Endothelial cell of umbilical vein (primary cell): ENCODE measurements at regions not wholly inside any gene's neighbourhood (a gene's known extent, or its start where the extent isn't known, plus 50 kb on each side); places are given as distances from the start of the nearest gene placed in this dataset.

ENCODE experiments used
- BruUV-seq: library from RNA; stranded (reverse); fragments of 400-500 nt; replicated peaks from 2 replicates; lab custom pipeline; 2021; lab: Mats Ljungman, UMichigan
- CTCF ChIA-PET: fragments of 300-600, 350-600 bp; sonication (Branson Sonifier 250); formaldehyde crosslinking; loops from one replicate; lab custom pipeline; 2021; ENCODE audit warnings: antibody characterized with exemption, inconsistent platforms; lab: Charles Lee
- POLR2A ChIA-PET: fragments of 300-600, 350-600 bp; sonication (Branson Sonifier 250); formaldehyde crosslinking; loops from one replicate; lab custom pipeline; 2021; ENCODE audit warnings: antibody characterized with exemption, inconsistent platforms; lab: Charles Lee
- DNase-seq: peaks from one replicate; pipeline ENCODE4 v3.0.0-alpha.2; 2011; ENCODE audit warnings: low read depth, low spot score
- FAIRE-seq: peaks from 2 replicates; lab custom pipeline; 2011; peaks lifted over from hg19 to GRCh38; lab: Jason Lieb, UNC
- H2AFZ ChIP-seq: 2 replicates; pipeline ENCODE4 v1.6.0; 2012; ENCODE audit warnings: low read depth, low read length, control low read depth, inconsistent platforms
- H3K27ac ChIP-seq: 2 replicates; pipeline ENCODE4 v1.5.1; 2011; ENCODE audit warnings: low read depth, mild to moderate bottlenecking, control low read depth, low read length, moderate library complexity; ENCODE audit not compliant: insufficient read depth
- H3K27me3 ChIP-seq, 2 experiments: 2 replicates each; pipeline versions ENCODE4 v1.6.0 to v1.6.1; 2011; ENCODE audit warnings: low read length in 2 of 2, mixed read lengths in 1 of 2; ENCODE audit not compliant: control insufficient read depth in 2 of 2, insufficient read depth in 2 of 2
- H3K36me3 ChIP-seq, 2 experiments: 2 replicates in 1 of 2; 3 replicates in 1 of 2; pipeline ENCODE4 v1.5.1; 2011; ENCODE audit warnings: low read length in 2 of 2, mild to moderate bottlenecking in 1 of 2, moderate library complexity in 1 of 2; ENCODE audit not compliant: control insufficient read depth in 2 of 2, insufficient read depth in 2 of 2; ENCODE audit errors: extremely low read depth in 1 of 2
- H3K4me1 ChIP-seq: 3 replicates; pipeline ENCODE4 v1.5.1; 2011; ENCODE audit warnings: mild to moderate bottlenecking, low read length; ENCODE audit not compliant: control insufficient read depth, insufficient read depth; ENCODE audit errors: extremely low read depth
- H3K4me2 ChIP-seq: 2 replicates; pipeline ENCODE4 v1.6.1; 2011; ENCODE audit warnings: low read length, control low read depth, mixed read lengths; ENCODE audit not compliant: insufficient read depth
- H3K4me3 ChIP-seq, 3 experiments: fragments of 200-600 bp in 1 of 3; sonication (generic), shearing (Covaris generic) in 1 of 3; replicated peaks in 1 of 3; 2 replicates each; pipeline ENCODE4 v1.5.1; 2011 to 2016; ENCODE audit warnings: control low read depth in 3 of 3, low read length in 3 of 3, mild to moderate bottlenecking in 2 of 3, inconsistent platforms in 1 of 3, low read depth in 1 of 3, moderate library complexity in 1 of 3; ENCODE audit not compliant: insufficient read depth in 1 of 3
- H3K79me2 ChIP-seq: 2 replicates; pipeline ENCODE4 v1.6.0; 2012; ENCODE audit warnings: low read length, inconsistent platforms; ENCODE audit not compliant: control insufficient read depth, insufficient read depth
- H3K9ac ChIP-seq: replicated peaks from 2 replicates; pipeline ENCODE3; 2011; ENCODE audit warnings: low read length, control low read depth; ENCODE audit not compliant: insufficient read depth; ENCODE audit errors: extremely low read depth
- H3K9me1 ChIP-seq: replicated peaks from 3 replicates; pipeline ENCODE4 v1.6.0; 2011; ENCODE audit warnings: mild to moderate bottlenecking, low read length; ENCODE audit not compliant: control insufficient read depth, insufficient read depth; ENCODE audit errors: extremely low read depth
- H3K9me3 ChIP-seq: replicated peaks from 2 replicates; pipeline ENCODE4 v1.5.1; 2012; ENCODE audit warnings: low read length, inconsistent platforms; ENCODE audit not compliant: control insufficient read depth, insufficient read depth
- H4K20me1 ChIP-seq: replicated peaks from 2 replicates; pipeline ENCODE3; 2011; ENCODE audit warnings: mild to moderate bottlenecking, low read length; ENCODE audit not compliant: control insufficient read depth, insufficient read depth; ENCODE audit errors: extremely low read depth
- EZH2 ChIP-seq: IDR thresholded peaks from 2 replicates; pipeline ENCODE4 v1.6.1; 2012; ENCODE audit warnings: borderline replicate concordance, low read depth, mild to moderate bottlenecking, moderate library complexity, low read length, inconsistent platforms; ENCODE audit not compliant: severe bottlenecking
- FOS ChIP-seq: IDR thresholded peaks from 2 replicates; pipeline ENCODE4 v1.6.1; 2011; ENCODE audit warnings: mild to moderate bottlenecking, low read length, moderate library complexity, borderline replicate concordance; ENCODE audit not compliant: insufficient read depth
- GATA2 ChIP-seq: IDR thresholded peaks from 2 replicates; pipeline ENCODE4 v1.7.0; 2011; ENCODE audit warnings: low read depth, mild to moderate bottlenecking, moderate library complexity, mixed read lengths, low read length; ENCODE audit not compliant: insufficient read length, insufficient read depth
- JUN ChIP-seq: IDR thresholded peaks from 2 replicates; pipeline ENCODE4 v1.6.1; 2011; ENCODE audit warnings: borderline replicate concordance, low read depth; ENCODE audit not compliant: insufficient read length, insufficient read depth
- MYC ChIP-seq: IDR thresholded peaks from one replicate; pipeline ENCODE4 v1.6.1; 2011; ENCODE audit warnings: mild to moderate bottlenecking, low read depth, low read length
- POLR2A ChIP-seq: IDR thresholded peaks from 2 replicates; pipeline ENCODE4 v1.6.1; 2012; ENCODE audit warnings: low read depth, mild to moderate bottlenecking, control low read depth, low read length
- POLR2AphosphoS5 ChIP-seq: IDR thresholded peaks from 2 replicates; pipeline ENCODE4 v1.6.1; 2012; ENCODE audit warnings: low read depth, mild to moderate bottlenecking, control low read depth, low read length, moderate library complexity; ENCODE audit not compliant: insufficient read depth
- dilution Hi-C: fragments of 300-500 bp; cut with MboI; formaldehyde crosslinking; loops from one replicate; pipeline ENCODE4 v1.15.0; 2019; ENCODE audit warnings: low sequenced_read_pairs; ENCODE audit not compliant: extremely low pct_ligation_motif_present
- intact Hi-C: fragments of 100-400 bp; cut with micrococcal nuclease; formaldehyde crosslinking; loops from one replicate; pipeline ENCODE4 v1.10.0; 2022
- TF ChIP-seq, protein P1 (sequence below): IDR thresholded peaks from 2 replicates; pipeline ENCODE4 v1.6.1; 2011; ENCODE audit not compliant: insufficient read depth, insufficient read length
- TF ChIP-seq, protein P2 (sequence below), 2 donors: IDR thresholded peaks; 1 replicate in 1 of 2; 2 replicates in 1 of 2; pipeline ENCODE4 v1.5.1; 2011; ENCODE audit warnings: low read length in 2 of 2, mild to moderate bottlenecking in 2 of 2, moderate library complexity in 2 of 2, control low read depth in 1 of 2, inconsistent platforms in 1 of 2, low read depth in 1 of 2; ENCODE audit not compliant: insufficient read depth in 1 of 2; ENCODE audit errors: extremely low read depth in 1 of 2

DNA sequence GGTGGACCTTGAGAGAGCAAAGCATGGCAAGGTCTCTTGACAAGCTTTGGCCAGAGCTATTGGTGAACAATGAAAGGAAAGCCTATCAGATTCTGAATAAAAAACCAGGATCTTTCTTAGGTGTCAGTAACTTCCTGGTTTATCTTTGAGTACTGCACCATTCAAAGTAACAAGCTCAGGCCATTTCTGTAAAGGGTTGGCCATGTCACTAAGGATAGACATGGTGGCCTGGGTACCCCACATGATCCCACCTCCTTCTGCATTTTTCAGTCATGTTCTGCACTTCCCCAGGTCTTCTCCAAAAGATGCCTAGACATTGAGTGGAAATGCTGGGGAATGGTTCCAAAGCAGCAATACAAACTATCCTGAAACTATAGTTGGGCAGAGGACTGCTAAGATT is 242.0 kb downstream of the ARHGAP12 start:
- H3K9me1 ChIP-seq: no peaks in the 10 kb centered on the region
- no peak overlapping the region for H3K9ac ChIP-seq
- no TSS peak for BruUV-seq
- dilution Hi-C loops (no loop called here), intact Hi-C loops (no loop called here)
- no peaks in the 10 kb centered on the region for H3K36me3 ChIP-seq
- H3K9me3 ChIP-seq: peaks cover 4% of the 10 kb centered on the region
- no peak overlapping the region for H3K27ac ChIP-seq
- no peaks in the 10 kb centered on the region for H3K27me3 ChIP-seq
- ChIA-PET CTCF (no interaction called here), POLR2A (no interaction called here)
- no peaks in the 10 kb centered on the region for H3K79me2 ChIP-seq
- H3K4me1 ChIP-seq: no peaks in the 10 kb centered on the region
- H4K20me1 ChIP-seq: no peaks in the 10 kb centered on the region
- no peak overlapping the region for H3K4me2 ChIP-seq
- H2AFZ ChIP-seq: no peak overlapping the region
- H3K4me3 ChIP-seq: no peak overlapping the region
- DNase-seq: no peak
- no peak for FAIRE-seq
- TF ChIP-seq, protein P1, sequence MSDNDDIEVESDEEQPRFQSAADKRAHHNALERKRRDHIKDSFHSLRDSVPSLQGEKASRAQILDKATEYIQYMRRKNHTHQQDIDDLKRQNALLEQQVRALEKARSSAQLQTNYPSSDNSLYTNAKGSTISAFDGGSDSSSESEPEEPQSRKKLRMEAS: no peak
- TF ChIP-seq POLR2AphosphoS5: no peak
- TF ChIP-seq EZH2: no peak
- TF ChIP-seq FOS: no peak
- TF ChIP-seq, protein P2, sequence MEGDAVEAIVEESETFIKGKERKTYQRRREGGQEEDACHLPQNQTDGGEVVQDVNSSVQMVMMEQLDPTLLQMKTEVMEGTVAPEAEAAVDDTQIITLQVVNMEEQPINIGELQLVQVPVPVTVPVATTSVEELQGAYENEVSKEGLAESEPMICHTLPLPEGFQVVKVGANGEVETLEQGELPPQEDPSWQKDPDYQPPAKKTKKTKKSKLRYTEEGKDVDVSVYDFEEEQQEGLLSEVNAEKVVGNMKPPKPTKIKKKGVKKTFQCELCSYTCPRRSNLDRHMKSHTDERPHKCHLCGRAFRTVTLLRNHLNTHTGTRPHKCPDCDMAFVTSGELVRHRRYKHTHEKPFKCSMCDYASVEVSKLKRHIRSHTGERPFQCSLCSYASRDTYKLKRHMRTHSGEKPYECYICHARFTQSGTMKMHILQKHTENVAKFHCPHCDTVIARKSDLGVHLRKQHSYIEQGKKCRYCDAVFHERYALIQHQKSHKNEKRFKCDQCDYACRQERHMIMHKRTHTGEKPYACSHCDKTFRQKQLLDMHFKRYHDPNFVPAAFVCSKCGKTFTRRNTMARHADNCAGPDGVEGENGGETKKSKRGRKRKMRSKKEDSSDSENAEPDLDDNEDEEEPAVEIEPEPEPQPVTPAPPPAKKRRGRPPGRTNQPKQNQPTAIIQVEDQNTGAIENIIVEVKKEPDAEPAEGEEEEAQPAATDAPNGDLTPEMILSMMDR (IDR thresholded peaks at IDR 0.05; ENCODE audit: extremely low read depth in 1 of 2, insufficient read depth in 1 of 2, low read depth in 1 of 2, low read length in 2 of 2): no peak
- TF ChIP-seq MYC: no peak
- TF ChIP-seq GATA2: no peak
- TF ChIP-seq POLR2A: no peak
- TF ChIP-seq JUN: no peak
